K562 (cell line): ENCODE measurements at regions not wholly inside any gene's neighbourhood (a gene's known extent, or its start where the extent isn't known, plus 50 kb on each side); places are given as distances from the start of the nearest gene placed in this dataset.

ENCODE experiments used
- DNMT1 ChIP-seq: fragments of 450-650 bp; IDR thresholded peaks from 2 replicates; pipeline ENCODE4 v1.6.1; 2016; ENCODE audit warnings: antibody characterized with exemption, mild to moderate bottlenecking
- POLR2AphosphoS5 ChIP-seq: IDR thresholded peaks from 2 replicates; pipeline ENCODE4 v1.6.1; 2011; ENCODE audit warnings: mild to moderate bottlenecking, low read depth, low read length, moderate library complexity; ENCODE audit not compliant: control insufficient read depth, insufficient read depth
- SPI1 ChIP-seq: IDR thresholded peaks from 2 replicates; pipeline ENCODE4 v1.6.1; 2011; ENCODE audit warnings: low read depth, low read length, control low read depth, borderline replicate concordance
- TEAD2 ChIP-seq: fragments of 450-650 bp; IDR thresholded peaks from 2 replicates; pipeline ENCODE4 v1.6.1; 2016; ENCODE audit warnings: missing genetic modification characterization, control low read depth, missing compliant biosample characterization
- TF ChIP-seq, protein P1 (sequence below), 3 experiments: IDR thresholded peaks in 2 of 3; conservative IDR thresholded peaks in 1 of 3; 2 replicates each; pipeline ENCODE4 v1.5.1; 2011 to 2012; ENCODE audit warnings: low read length in 3 of 3, mild to moderate bottlenecking in 3 of 3, control low read depth in 2 of 3, improper control_type of control experiment in 1 of 3, inconsistent platforms in 1 of 3, low read depth in 1 of 3, mixed read lengths in 1 of 3, moderate library complexity in 1 of 3; ENCODE audit not compliant: insufficient read depth in 2 of 3
- TF ChIP-seq, protein P2 (sequence below): fragments of 450-650 bp; formaldehyde crosslinking; IDR thresholded peaks from 2 replicates; pipeline ENCODE4 v1.4.0; 2022; ENCODE audit warnings: missing genetic modification characterization

DNA sequence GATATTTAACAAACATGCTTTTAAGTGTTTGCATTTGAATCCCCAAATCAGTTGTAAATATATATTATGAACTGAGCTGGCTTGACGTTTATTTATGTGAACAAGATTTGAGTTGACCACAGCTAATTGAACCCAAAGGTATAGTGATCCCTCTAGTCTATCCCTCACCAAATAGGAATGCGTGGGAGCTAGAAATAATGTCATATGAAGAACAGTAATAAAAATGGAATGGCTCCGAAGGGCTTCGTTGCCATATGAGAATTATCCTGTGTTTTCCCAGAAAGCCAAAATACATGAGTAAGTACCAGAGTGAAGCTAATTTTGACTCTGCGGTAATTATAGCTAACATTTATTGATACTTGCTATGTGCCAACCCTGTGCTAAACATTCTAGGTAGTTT lies 142.7 kb downstream of the ADCYAP1 start:
- TF ChIP-seq, protein P1, sequence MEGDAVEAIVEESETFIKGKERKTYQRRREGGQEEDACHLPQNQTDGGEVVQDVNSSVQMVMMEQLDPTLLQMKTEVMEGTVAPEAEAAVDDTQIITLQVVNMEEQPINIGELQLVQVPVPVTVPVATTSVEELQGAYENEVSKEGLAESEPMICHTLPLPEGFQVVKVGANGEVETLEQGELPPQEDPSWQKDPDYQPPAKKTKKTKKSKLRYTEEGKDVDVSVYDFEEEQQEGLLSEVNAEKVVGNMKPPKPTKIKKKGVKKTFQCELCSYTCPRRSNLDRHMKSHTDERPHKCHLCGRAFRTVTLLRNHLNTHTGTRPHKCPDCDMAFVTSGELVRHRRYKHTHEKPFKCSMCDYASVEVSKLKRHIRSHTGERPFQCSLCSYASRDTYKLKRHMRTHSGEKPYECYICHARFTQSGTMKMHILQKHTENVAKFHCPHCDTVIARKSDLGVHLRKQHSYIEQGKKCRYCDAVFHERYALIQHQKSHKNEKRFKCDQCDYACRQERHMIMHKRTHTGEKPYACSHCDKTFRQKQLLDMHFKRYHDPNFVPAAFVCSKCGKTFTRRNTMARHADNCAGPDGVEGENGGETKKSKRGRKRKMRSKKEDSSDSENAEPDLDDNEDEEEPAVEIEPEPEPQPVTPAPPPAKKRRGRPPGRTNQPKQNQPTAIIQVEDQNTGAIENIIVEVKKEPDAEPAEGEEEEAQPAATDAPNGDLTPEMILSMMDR (IDR thresholded peaks at IDR 0.05 in 2 of 3, conservative IDR thresholded peaks at IDR 0.05 in 1 of 3; ENCODE audit: insufficient read depth in 2 of 3, low read depth in 1 of 3, low read length in 3 of 3): no peak
- TF ChIP-seq DNMT1: no peak
- TF ChIP-seq TEAD2: no peak
- TF ChIP-seq SPI1: no peak
- no peak for TF ChIP-seq POLR2AphosphoS5
- TF ChIP-seq, protein P2, sequence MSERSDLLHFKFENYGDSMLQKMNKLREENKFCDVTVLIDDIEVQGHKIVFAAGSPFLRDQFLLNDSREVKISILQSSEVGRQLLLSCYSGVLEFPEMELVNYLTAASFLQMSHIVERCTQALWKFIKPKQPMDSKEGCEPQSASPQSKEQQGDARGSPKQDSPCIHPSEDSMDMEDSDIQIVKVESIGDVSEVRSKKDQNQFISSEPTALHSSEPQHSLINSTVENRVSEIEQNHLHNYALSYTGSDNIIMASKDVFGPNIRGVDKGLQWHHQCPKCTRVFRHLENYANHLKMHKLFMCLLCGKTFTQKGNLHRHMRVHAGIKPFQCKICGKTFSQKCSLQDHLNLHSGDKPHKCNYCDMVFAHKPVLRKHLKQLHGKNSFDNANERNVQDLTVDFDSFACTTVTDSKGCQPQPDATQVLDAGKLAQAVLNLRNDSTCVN (CRISPR knock-in tag): no peak
